ENCODE measurements at regions not wholly inside any gene's neighbourhood (a gene's known extent, or its start where the extent isn't known, plus 50 kb on each side); places are given as distances from the start of the nearest gene placed in this dataset.
A peak's percentile ranks its signal among the peaks of the same experiment; 100 is the strongest.

- Histone ChIP-seq H3K27ac (ENCODE audit: control insufficient read depth, insufficient read depth, low read length) (no peak overlapping the region), H3K9me3 (ENCODE audit: control insufficient read depth, low read depth, low read length) (no peaks in the 10 kb centered on the region), H3K36me3 (ENCODE audit: control insufficient read depth in 2 of 2, extremely low read depth in 1 of 2, insufficient read depth in 2 of 2, low read length in 2 of 2) (no peaks in the 10 kb centered on the region), H3K4me2 (ENCODE audit: control insufficient read depth, extremely low read depth, insufficient read depth, low read depth, low read length) (no peak overlapping the region), H4K20me1 (ENCODE audit: control insufficient read depth, extremely low read depth, insufficient read depth, low read length) (no peaks in the 10 kb centered on the region), H3K27me3 (ENCODE audit: control insufficient read depth, extremely low read depth, insufficient read depth, low read length) (peaks cover 3% of the 10 kb centered on the region), H3K4me3 (ENCODE audit: control insufficient read depth in 2 of 3, extremely low read depth in 1 of 3, insufficient read depth in 2 of 3, low read depth in 1 of 3, low read length in 3 of 3) (no peak overlapping the region), H3K9ac (ENCODE audit: control insufficient read depth, extremely low read depth, insufficient read depth, low read length) (no peak overlapping the region), H2AFZ (ENCODE audit: control insufficient read depth, low read length) (no peak overlapping the region), H3K4me1 (ENCODE audit: control insufficient read depth, extremely low read depth, insufficient read depth, low read length) (no peaks in the 10 kb centered on the region), H3K9me1 (ENCODE audit: control insufficient read depth, extremely low read depth, insufficient read depth, low read length) (no peaks in the 10 kb centered on the region), H3K79me2 (ENCODE audit: control insufficient read depth, insufficient read depth, low read length) (no peaks in the 10 kb centered on the region)
- dilution Hi-C loops (cut with MboI; ENCODE audit: extremely low pct_ligation_motif_present, low sequenced_read_pairs) = loop anchor here (25.0 kb wide), 1 partner anchor 1736 kb away; no protein-coding TSS in a partner anchor
- TF ChIP-seq CTCF (optimal IDR thresholded peaks at IDR 0.05 in 1 of 3, IDR thresholded peaks at IDR 0.05 in 1 of 3, conservative IDR thresholded peaks at IDR 0.05 in 1 of 3; ENCODE audit: extremely low read depth in 1 of 3, insufficient read depth in 2 of 3, low read length in 3 of 3) (peak; percentile 65 to 82 (median 71)), EZH2 (IDR thresholded peaks at IDR 0.05; ENCODE audit: low read length) (no peak)
- FAIRE-seq (peak; percentile 79), DNase-seq (ENCODE audit: low read depth, low spot score) (no peak)
These were observed 139.1 kb downstream of the SPTSSA start for GRCh38 chr14:34322940-34323418.

GRCh38 chr14:34319140-34319539 lies 142.9 kb downstream of the SPTSSA start:
- FAIRE-seq (no peak), DNase-seq (ENCODE audit: low read depth, low spot score) (no peak)
- TF ChIP-seq CTCF (optimal IDR thresholded peaks at IDR 0.05 in 1 of 3, IDR thresholded peaks at IDR 0.05 in 1 of 3, conservative IDR thresholded peaks at IDR 0.05 in 1 of 3; ENCODE audit: extremely low read depth in 1 of 3, insufficient read depth in 2 of 3, low read length in 3 of 3) = no peak
- no peak for TF ChIP-seq EZH2 (IDR thresholded peaks at IDR 0.05; ENCODE audit: low read length)
- Histone ChIP-seq H3K27me3 (ENCODE audit: control insufficient read depth, extremely low read depth, insufficient read depth, low read length) (peaks cover 3% of the 10 kb centered on the region), H3K4me2 (ENCODE audit: control insufficient read depth, extremely low read depth, insufficient read depth, low read depth, low read length) (no peak overlapping the region), H3K79me2 (ENCODE audit: control insufficient read depth, insufficient read depth, low read length) (no peaks in the 10 kb centered on the region), H2AFZ (ENCODE audit: control insufficient read depth, low read length) (no peak overlapping the region), H3K9me3 (ENCODE audit: control insufficient read depth, low read depth, low read length) (no peaks in the 10 kb centered on the region), H3K4me1 (ENCODE audit: control insufficient read depth, extremely low read depth, insufficient read depth, low read length) (no peaks in the 10 kb centered on the region), H4K20me1 (ENCODE audit: control insufficient read depth, extremely low read depth, insufficient read depth, low read length) (no peaks in the 10 kb centered on the region), H3K9ac (ENCODE audit: control insufficient read depth, extremely low read depth, insufficient read depth, low read length) (no peak overlapping the region), H3K9me1 (ENCODE audit: control insufficient read depth, extremely low read depth, insufficient read depth, low read length) (no peaks in the 10 kb centered on the region), H3K4me3 (ENCODE audit: control insufficient read depth in 2 of 3, extremely low read depth in 1 of 3, insufficient read depth in 2 of 3, low read depth in 1 of 3, low read length in 3 of 3) (no peak overlapping the region), H3K36me3 (ENCODE audit: control insufficient read depth in 2 of 2, extremely low read depth in 1 of 2, insufficient read depth in 2 of 2, low read length in 2 of 2) (no peaks in the 10 kb centered on the region), H3K27ac (ENCODE audit: control insufficient read depth, insufficient read depth, low read length) (no peak overlapping the region)
- dilution Hi-C loops (cut with MboI; ENCODE audit: extremely low pct_ligation_motif_present, low sequenced_read_pairs) = loop anchor here (25.0 kb wide), 1 partner anchor 1732 kb away; no protein-coding TSS in a partner anchor

All from keratinocyte (primary cell).